Left hindlimb (tissue), 1 donor: ENCODE measurements at regions not wholly inside any gene's neighbourhood (a gene's known extent, or its start where the extent isn't known, plus 50 kb on each side); places are given as distances from the start of the nearest gene placed in this dataset.

Source experiments
- DNase-seq: peaks from one replicate; pipeline ENCODE4 v3.0.0-alpha.2; 2018

- DNase-seq, result no peak
Observed at GRCh38 chr1:232893481-232894313, 56.7 kb upstream of the NTPCR start.

- DNase-seq, result no peak
Observed at GRCh38 chr1:232894436-232894835, 56.0 kb upstream of the NTPCR start.

GRCh38 chr1:232897949-232898465 is 52.4 kb upstream of the NTPCR start:
- no peak for DNase-seq

DNA sequence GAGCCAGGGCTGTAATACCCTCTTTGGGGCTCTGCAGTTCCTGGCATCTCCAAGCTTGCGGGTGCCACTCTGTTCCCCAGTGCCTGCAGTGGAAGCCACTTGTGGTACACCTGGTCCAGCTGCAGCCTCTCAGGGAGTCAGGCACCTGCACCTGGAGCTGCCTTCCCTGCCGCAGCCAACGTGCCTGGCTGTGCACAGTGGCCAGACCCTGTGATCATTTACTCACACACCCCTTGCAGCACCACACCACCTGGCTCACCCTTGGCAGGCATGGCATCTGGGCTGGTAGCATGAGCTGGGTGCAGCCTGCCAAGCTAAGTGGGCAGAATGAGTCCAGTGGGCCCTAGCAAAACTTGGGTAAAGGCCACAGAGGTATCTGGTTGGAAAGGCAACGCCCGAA is 51.1 kb upstream of the NTPCR start:
- DNase-seq, result no peak

GRCh38 chr1:232899839-232900238 is 50.6 kb upstream of the NTPCR start:
- no peak for DNase-seq
